Liver (tissue), 8 donors: ENCODE measurements at regions not wholly inside any gene's neighbourhood (a gene's known extent, or its start where the extent isn't known, plus 50 kb on each side); places are given as distances from the start of the nearest gene placed in this dataset.

ENCODE experiments used
- DNase-seq: peaks from one replicate; pipeline ENCODE4 v3.0.0-alpha.2; 2017; ENCODE audit warnings: low spot score
- H3K27ac ChIP-seq, 2 donors: one replicate each; pipeline ENCODE4 v1.7.0; 2013; ENCODE audit warnings: inconsistent platforms in 2 of 2, low read length in 2 of 2, control low read depth in 1 of 2, low read depth in 1 of 2, mild to moderate bottlenecking in 1 of 2
- H3K27me3 ChIP-seq, 4 donors: one replicate each; pipeline versions ENCODE4 v1.6.1 to v1.7.0; 2013; ENCODE audit warnings: low read length in 3 of 4, inconsistent platforms in 1 of 4, mild to moderate bottlenecking in 1 of 4, moderate library complexity in 1 of 4; ENCODE audit not compliant: control insufficient read depth in 4 of 4, insufficient read depth in 4 of 4
- H3K36me3 ChIP-seq, 4 donors: one replicate each; pipeline versions ENCODE4 v1.6.1 to v1.7.0; 2013; ENCODE audit warnings: low read length in 3 of 4, mild to moderate bottlenecking in 3 of 4, low read depth in 1 of 4, moderate library complexity in 1 of 4; ENCODE audit not compliant: control insufficient read depth in 4 of 4, insufficient read depth in 3 of 4
- H3K4me1 ChIP-seq, 4 donors: one replicate each; pipeline versions ENCODE4 v1.6.1 to v1.7.0; 2013; ENCODE audit warnings: low read length in 3 of 4, mild to moderate bottlenecking in 3 of 4, moderate library complexity in 1 of 4; ENCODE audit not compliant: control insufficient read depth in 4 of 4, insufficient read depth in 4 of 4
- H3K4me3 ChIP-seq, 3 donors: one replicate each; pipeline versions ENCODE4 v1.6.1 to v1.7.0; 2013; ENCODE audit warnings: low read length in 3 of 3, control low read depth in 1 of 3, low read depth in 1 of 3, mild to moderate bottlenecking in 1 of 3
- H3K9ac ChIP-seq, 2 donors: one replicate each; pipeline ENCODE4 v1.7.0; 2013; ENCODE audit warnings: low read length in 2 of 2, mild to moderate bottlenecking in 2 of 2, moderate library complexity in 2 of 2, control low read depth in 1 of 2, low read depth in 1 of 2
- H3K9me3 ChIP-seq, 4 donors: one replicate each; pipeline versions ENCODE4 v1.6.1 to v1.7.0; 2013; ENCODE audit warnings: low read length in 3 of 4; ENCODE audit not compliant: control insufficient read depth in 4 of 4
- EGR1 ChIP-seq, 2 donors: IDR thresholded peaks; 2 replicates each; pipeline ENCODE4 v1.6.1; 2016 to 2018; ENCODE audit warnings: antibody characterized with exemption in 2 of 2, low read depth in 2 of 2
- FOXA1 ChIP-seq: IDR thresholded peaks from 2 replicates; pipeline ENCODE4 v1.6.1; 2016; ENCODE audit warnings: antibody characterized with exemption
- FOXA2 ChIP-seq: IDR thresholded peaks from 2 replicates; pipeline ENCODE4 v1.6.1; 2016; ENCODE audit warnings: antibody characterized with exemption
- GABPA ChIP-seq, 2 donors: IDR thresholded peaks in 1 of 2; conservative IDR thresholded peaks in 1 of 2; 2 replicates each; pipeline ENCODE4 v1.6.1; 2016; ENCODE audit warnings: antibody characterized with exemption in 2 of 2, mild to moderate bottlenecking in 1 of 2, moderate library complexity in 1 of 2
- HNF4A ChIP-seq, 2 donors: conservative IDR thresholded peaks; 2 replicates each; pipeline ENCODE4 v1.6.1; 2016; ENCODE audit warnings: antibody characterized with exemption in 2 of 2, mild to moderate bottlenecking in 2 of 2
- HNF4G ChIP-seq: IDR thresholded peaks from 2 replicates; pipeline ENCODE4 v1.6.1; 2016; ENCODE audit warnings: antibody characterized with exemption
- JUND ChIP-seq, 2 donors: IDR thresholded peaks; 2 replicates each; pipeline ENCODE4 v1.6.1; 2016; ENCODE audit warnings: antibody characterized with exemption in 2 of 2
- NR2F2 ChIP-seq: IDR thresholded peaks from 2 replicates; pipeline ENCODE4 v1.6.1; 2016; ENCODE audit warnings: antibody characterized with exemption
- RAD21 ChIP-seq, 2 donors: IDR thresholded peaks; 2 replicates each; pipeline ENCODE4 v1.6.1; 2016; ENCODE audit warnings: antibody characterized with exemption in 2 of 2, mild to moderate bottlenecking in 2 of 2
- RXRA ChIP-seq, 2 donors: IDR thresholded peaks; 2 replicates each; pipeline ENCODE4 v1.6.1; 2017 to 2018; ENCODE audit warnings: antibody characterized with exemption in 2 of 2, mild to moderate bottlenecking in 1 of 2
- SP1 ChIP-seq: IDR thresholded peaks from 2 replicates; pipeline ENCODE4 v1.6.1; 2018; ENCODE audit warnings: antibody characterized with exemption, mild to moderate bottlenecking
- TAF1 ChIP-seq: conservative IDR thresholded peaks from 2 replicates; pipeline ENCODE4 v1.6.1; 2016; ENCODE audit warnings: antibody characterized with exemption, mild to moderate bottlenecking
- YY1 ChIP-seq: IDR thresholded peaks from 2 replicates; pipeline ENCODE4 v1.6.1; 2016; ENCODE audit warnings: antibody characterized with exemption, mild to moderate bottlenecking
- WGBS: extraction: QIAGEN DNeasy Blood & Tissue Kit; methylation state at CpG from one replicate; pipeline ENCODE4 v1.1.7; 2013; 5-methylcytosine and 5-hydroxymethylcytosine counted together
- TF ChIP-seq, protein P1 (sequence below): IDR thresholded peaks from 2 replicates; pipeline ENCODE4 v1.6.1; 2016; ENCODE audit warnings: antibody characterized with exemption
- TF ChIP-seq, protein P2 (sequence below): IDR thresholded peaks from 2 replicates; pipeline ENCODE4 v1.6.1; 2016; ENCODE audit warnings: antibody characterized with exemption
- TF ChIP-seq, protein P3 (sequence below): IDR thresholded peaks from 2 replicates; pipeline ENCODE4 v1.6.1; 2016; ENCODE audit warnings: antibody characterized with exemption
- TF ChIP-seq, protein P4 (sequence below): IDR thresholded peaks from 2 replicates; pipeline ENCODE4 v1.6.1; 2016; ENCODE audit warnings: antibody characterized with exemption, mild to moderate bottlenecking
- TF ChIP-seq, protein P5 (sequence below): fragments of 150-350 bp; IDR thresholded peaks from 2 replicates; pipeline ENCODE4 v1.5.1; 2017; ENCODE audit warnings: improper control_type of control experiment, low read depth, low read length; ENCODE audit not compliant: missing input control
- donor health status: healthy.
- donor health status: healthy.
- donor health status: healthy.
- donor health status: healthy.
- donor health status: healthy.

DNA sequence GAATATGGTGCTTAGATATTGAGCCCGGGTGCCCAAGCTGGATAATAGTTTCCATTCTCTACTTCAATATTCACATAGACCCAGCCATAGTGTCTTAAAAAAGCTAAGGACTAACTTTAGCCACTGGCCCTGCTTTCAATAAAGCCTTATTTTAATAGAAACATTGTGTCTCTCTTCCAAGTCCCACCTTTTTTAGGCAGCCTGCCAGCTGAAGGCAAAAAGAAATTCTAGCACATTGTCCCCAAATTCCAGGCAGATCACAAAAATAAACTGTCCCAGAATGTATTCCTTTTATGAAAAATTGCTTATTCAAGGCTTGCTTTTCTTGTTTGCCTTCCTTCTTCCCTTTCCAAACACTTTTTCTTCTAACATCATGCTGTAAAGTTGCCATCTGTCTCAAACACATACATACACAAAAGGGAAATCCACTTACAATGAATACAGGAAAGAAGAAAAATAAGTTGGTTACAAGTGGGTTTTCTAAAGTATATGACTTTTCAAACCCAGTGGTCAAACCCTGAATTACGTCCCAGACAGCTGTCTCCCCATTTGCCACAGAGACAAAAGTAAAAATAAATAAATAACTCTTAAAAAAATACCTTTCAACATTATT lies 778.5 kb downstream of the BCL11A start:
- H3K9me3 ChIP-seq, result peaks cover 0 to 2% (median 0%) of the 10 kb centered on the region in 4 donors
- DNase-seq, result no peak
- TF ChIP-seq, protein P1, sequence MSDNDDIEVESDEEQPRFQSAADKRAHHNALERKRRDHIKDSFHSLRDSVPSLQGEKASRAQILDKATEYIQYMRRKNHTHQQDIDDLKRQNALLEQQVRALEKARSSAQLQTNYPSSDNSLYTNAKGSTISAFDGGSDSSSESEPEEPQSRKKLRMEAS, result no peak
- no peaks in the 10 kb centered on the region for H3K36me3 ChIP-seq
- WGBS, result 82% methylated on average over 2 of the region's 2 CpGs
- no peaks in the 10 kb centered on the region for H3K4me1 ChIP-seq
- no peak overlapping the region for H3K27ac ChIP-seq
- no peaks in the 10 kb centered on the region for H3K27me3 ChIP-seq
- H3K4me3 ChIP-seq, result no peak overlapping the region
- H3K9ac ChIP-seq, result no peak overlapping the region

DNA sequence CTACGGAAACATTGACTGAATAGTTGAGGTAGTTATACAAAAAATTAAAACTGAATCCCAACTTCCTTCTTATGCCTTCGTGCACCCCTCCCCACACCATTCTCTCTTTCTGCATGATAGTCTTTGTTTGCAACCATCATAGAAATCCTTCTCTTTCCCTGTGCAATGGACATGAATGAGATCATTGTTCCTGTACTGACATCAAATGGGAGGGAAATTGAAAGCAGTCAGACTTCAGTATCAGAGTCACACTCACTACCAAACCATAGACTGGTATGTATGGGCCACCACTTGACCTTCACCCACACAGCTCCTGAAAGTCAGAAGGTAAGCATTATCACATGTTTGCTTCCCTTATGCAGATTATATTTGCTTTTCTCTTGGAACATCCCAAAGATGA lies 782.8 kb downstream of the BCL11A start:
- DNase-seq, result no peak
- Histone ChIP-seq H3K36me3 (no peaks in the 10 kb centered on the region), H3K9ac (no peak overlapping the region), H3K27ac (no peak overlapping the region), H3K27me3 (no peaks in the 10 kb centered on the region), H3K4me3 (no peak overlapping the region), H3K4me1 (no peaks in the 10 kb centered on the region), H3K9me3 (peaks cover 0 to 2% (median 0%) of the 10 kb centered on the region in 4 donors)
- TF ChIP-seq YY1, result no peak
- no peak for TF ChIP-seq RAD21 (IDR thresholded peaks at IDR 0.05)
- no peak for TF ChIP-seq HNF4A (conservative IDR thresholded peaks at IDR 0.05)
- TF ChIP-seq, protein P2, sequence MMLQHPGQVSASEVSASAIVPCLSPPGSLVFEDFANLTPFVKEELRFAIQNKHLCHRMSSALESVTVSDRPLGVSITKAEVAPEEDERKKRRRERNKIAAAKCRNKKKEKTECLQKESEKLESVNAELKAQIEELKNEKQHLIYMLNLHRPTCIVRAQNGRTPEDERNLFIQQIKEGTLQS, result no peak
- TF ChIP-seq HNF4G, result no peak
- no peak for TF ChIP-seq JUND (IDR thresholded peaks at IDR 0.05)
- TF ChIP-seq NR2F2, result no peak
- TF ChIP-seq, protein P3, sequence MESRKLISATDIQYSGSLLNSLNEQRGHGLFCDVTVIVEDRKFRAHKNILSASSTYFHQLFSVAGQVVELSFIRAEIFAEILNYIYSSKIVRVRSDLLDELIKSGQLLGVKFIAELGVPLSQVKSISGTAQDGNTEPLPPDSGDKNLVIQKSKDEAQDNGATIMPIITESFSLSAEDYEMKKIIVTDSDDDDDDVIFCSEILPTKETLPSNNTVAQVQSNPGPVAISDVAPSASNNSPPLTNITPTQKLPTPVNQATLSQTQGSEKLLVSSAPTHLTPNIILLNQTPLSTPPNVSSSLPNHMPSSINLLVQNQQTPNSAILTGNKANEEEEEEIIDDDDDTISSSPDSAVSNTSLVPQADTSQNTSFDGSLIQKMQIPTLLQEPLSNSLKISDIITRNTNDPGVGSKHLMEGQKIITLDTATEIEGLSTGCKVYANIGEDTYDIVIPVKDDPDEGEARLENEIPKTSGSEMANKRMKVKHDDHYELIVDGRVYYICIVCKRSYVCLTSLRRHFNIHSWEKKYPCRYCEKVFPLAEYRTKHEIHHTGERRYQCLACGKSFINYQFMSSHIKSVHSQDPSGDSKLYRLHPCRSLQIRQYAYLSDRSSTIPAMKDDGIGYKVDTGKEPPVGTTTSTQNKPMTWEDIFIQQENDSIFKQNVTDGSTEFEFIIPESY, result no peak
- no peak for TF ChIP-seq TAF1
- TF ChIP-seq FOXA1, result no peak
- no peak for TF ChIP-seq GABPA (IDR thresholded peaks at IDR 0.05 in 1 of 2, conservative IDR thresholded peaks at IDR 0.05 in 1 of 2)
- no peak for TF ChIP-seq SP1
- no peak for TF ChIP-seq EGR1 (IDR thresholded peaks at IDR 0.05; ENCODE audit: low read depth in 2 of 2)
- TF ChIP-seq, protein P1, result no peak
- TF ChIP-seq RXRA (IDR thresholded peaks at IDR 0.05), result no peak
- TF ChIP-seq, protein P4, sequence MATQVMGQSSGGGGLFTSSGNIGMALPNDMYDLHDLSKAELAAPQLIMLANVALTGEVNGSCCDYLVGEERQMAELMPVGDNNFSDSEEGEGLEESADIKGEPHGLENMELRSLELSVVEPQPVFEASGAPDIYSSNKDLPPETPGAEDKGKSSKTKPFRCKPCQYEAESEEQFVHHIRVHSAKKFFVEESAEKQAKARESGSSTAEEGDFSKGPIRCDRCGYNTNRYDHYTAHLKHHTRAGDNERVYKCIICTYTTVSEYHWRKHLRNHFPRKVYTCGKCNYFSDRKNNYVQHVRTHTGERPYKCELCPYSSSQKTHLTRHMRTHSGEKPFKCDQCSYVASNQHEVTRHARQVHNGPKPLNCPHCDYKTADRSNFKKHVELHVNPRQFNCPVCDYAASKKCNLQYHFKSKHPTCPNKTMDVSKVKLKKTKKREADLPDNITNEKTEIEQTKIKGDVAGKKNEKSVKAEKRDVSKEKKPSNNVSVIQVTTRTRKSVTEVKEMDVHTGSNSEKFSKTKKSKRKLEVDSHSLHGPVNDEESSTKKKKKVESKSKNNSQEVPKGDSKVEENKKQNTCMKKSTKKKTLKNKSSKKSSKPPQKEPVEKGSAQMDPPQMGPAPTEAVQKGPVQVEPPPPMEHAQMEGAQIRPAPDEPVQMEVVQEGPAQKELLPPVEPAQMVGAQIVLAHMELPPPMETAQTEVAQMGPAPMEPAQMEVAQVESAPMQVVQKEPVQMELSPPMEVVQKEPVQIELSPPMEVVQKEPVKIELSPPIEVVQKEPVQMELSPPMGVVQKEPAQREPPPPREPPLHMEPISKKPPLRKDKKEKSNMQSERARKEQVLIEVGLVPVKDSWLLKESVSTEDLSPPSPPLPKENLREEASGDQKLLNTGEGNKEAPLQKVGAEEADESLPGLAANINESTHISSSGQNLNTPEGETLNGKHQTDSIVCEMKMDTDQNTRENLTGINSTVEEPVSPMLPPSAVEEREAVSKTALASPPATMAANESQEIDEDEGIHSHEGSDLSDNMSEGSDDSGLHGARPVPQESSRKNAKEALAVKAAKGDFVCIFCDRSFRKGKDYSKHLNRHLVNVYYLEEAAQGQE, result no peak
- TF ChIP-seq, protein P5, sequence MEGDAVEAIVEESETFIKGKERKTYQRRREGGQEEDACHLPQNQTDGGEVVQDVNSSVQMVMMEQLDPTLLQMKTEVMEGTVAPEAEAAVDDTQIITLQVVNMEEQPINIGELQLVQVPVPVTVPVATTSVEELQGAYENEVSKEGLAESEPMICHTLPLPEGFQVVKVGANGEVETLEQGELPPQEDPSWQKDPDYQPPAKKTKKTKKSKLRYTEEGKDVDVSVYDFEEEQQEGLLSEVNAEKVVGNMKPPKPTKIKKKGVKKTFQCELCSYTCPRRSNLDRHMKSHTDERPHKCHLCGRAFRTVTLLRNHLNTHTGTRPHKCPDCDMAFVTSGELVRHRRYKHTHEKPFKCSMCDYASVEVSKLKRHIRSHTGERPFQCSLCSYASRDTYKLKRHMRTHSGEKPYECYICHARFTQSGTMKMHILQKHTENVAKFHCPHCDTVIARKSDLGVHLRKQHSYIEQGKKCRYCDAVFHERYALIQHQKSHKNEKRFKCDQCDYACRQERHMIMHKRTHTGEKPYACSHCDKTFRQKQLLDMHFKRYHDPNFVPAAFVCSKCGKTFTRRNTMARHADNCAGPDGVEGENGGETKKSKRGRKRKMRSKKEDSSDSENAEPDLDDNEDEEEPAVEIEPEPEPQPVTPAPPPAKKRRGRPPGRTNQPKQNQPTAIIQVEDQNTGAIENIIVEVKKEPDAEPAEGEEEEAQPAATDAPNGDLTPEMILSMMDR, result no peak
- TF ChIP-seq FOXA2, result no peak
- WGBS, result 79% methylated on average over 2 of the region's 2 CpGs
